WERI-Rb-1 (cell line): ENCODE measurements at regions not wholly inside any gene's neighbourhood (a gene's known extent, or its start where the extent isn't known, plus 50 kb on each side); places are given as distances from the start of the nearest gene placed in this dataset.

Source experiments
- DNase-seq: peaks from one replicate; pipeline ENCODE4 v3.0.0-alpha.2; 2020
- H3K27ac ChIP-seq: fragments of 250-450 bp; sonication (Bioruptor Pico); 2 replicates; pipeline ENCODE4 v1.5.1; 2020; ENCODE audit warnings: mild to moderate bottlenecking, moderate library complexity
- H3K27me3 ChIP-seq: fragments of 250-450 bp; sonication (Bioruptor Pico); 2 replicates; pipeline ENCODE4 v1.5.1; 2021; ENCODE audit warnings: mild to moderate bottlenecking, low read depth, moderate library complexity; ENCODE audit not compliant: insufficient read depth, severe bottlenecking
- H3K36me3 ChIP-seq: fragments of 250-450 bp; sonication (Bioruptor Pico); 2 replicates; pipeline ENCODE4 v1.5.1; 2020; ENCODE audit warnings: mild to moderate bottlenecking, moderate library complexity
- H3K4me3 ChIP-seq: 2 replicates; pipeline ENCODE4 v1.5.1; 2011; ENCODE audit warnings: low read depth, mild to moderate bottlenecking, control low read depth, low read length
- H3K9me3 ChIP-seq: fragments of 250-450 bp; sonication (Bioruptor Pico); 2 replicates; pipeline ENCODE4 v1.5.1; 2021; ENCODE audit warnings: mild to moderate bottlenecking, moderate library complexity; ENCODE audit not compliant: severe bottlenecking
- TF ChIP-seq, protein P1 (sequence below): IDR thresholded peaks from 2 replicates; pipeline ENCODE4 v1.5.1; 2011; ENCODE audit warnings: low read depth, mild to moderate bottlenecking, control low read depth, inconsistent platforms, low read length

DNA sequence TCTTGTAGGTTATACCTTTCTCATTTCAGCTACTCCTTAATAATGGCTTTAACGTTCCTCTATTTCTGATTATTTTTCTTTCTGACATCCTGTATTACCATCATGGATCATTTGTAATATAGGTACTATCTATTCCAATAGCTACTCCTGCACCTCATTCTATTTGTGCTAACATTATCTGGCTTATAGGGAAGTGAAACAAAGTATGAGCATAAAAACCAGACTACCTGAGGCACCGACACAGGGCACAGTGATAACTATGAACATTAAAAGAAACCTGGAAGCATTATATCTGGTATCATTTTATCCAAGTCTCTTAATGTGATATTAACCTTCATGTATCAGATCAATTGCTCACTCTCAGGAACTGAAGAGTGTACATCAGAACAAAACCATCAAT is 407.3 kb downstream of the DMRT2 start:
- peaks cover 61% of the 10 kb centered on the region for H3K27me3 ChIP-seq
- no peak overlapping the region for H3K4me3 ChIP-seq
- no peaks in the 10 kb centered on the region for H3K36me3 ChIP-seq
- H3K9me3 ChIP-seq: no peaks in the 10 kb centered on the region
- no peak overlapping the region for H3K27ac ChIP-seq
- TF ChIP-seq, protein P1, sequence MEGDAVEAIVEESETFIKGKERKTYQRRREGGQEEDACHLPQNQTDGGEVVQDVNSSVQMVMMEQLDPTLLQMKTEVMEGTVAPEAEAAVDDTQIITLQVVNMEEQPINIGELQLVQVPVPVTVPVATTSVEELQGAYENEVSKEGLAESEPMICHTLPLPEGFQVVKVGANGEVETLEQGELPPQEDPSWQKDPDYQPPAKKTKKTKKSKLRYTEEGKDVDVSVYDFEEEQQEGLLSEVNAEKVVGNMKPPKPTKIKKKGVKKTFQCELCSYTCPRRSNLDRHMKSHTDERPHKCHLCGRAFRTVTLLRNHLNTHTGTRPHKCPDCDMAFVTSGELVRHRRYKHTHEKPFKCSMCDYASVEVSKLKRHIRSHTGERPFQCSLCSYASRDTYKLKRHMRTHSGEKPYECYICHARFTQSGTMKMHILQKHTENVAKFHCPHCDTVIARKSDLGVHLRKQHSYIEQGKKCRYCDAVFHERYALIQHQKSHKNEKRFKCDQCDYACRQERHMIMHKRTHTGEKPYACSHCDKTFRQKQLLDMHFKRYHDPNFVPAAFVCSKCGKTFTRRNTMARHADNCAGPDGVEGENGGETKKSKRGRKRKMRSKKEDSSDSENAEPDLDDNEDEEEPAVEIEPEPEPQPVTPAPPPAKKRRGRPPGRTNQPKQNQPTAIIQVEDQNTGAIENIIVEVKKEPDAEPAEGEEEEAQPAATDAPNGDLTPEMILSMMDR: no peak
- DNase-seq: no peak

DNA sequence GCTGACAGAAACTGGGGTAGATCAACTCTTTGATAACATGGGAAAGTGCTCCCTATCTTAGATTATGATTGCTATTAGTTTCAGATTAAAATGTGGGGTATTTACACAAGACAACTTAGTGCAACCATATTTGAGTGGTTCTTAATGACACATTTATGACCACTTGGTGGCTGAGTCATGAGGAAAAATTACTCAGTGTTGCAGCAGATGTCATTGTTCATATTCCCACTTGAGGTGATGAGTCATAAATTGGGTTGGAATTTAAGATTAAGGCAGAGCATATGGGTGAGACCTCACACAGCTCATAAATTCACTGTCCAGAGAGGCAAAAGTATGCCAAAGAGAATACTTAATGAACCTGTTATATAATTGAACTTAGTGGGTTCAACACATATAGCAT is 408.3 kb downstream of the DMRT2 start:
- Histone ChIP-seq H3K27me3 (peaks cover 61% of the 10 kb centered on the region), H3K4me3 (no peak overlapping the region), H3K9me3 (no peaks in the 10 kb centered on the region), H3K36me3 (no peaks in the 10 kb centered on the region), H3K27ac (no peak overlapping the region)
- TF ChIP-seq, protein P1: no peak
- DNase-seq: no peak

DNA sequence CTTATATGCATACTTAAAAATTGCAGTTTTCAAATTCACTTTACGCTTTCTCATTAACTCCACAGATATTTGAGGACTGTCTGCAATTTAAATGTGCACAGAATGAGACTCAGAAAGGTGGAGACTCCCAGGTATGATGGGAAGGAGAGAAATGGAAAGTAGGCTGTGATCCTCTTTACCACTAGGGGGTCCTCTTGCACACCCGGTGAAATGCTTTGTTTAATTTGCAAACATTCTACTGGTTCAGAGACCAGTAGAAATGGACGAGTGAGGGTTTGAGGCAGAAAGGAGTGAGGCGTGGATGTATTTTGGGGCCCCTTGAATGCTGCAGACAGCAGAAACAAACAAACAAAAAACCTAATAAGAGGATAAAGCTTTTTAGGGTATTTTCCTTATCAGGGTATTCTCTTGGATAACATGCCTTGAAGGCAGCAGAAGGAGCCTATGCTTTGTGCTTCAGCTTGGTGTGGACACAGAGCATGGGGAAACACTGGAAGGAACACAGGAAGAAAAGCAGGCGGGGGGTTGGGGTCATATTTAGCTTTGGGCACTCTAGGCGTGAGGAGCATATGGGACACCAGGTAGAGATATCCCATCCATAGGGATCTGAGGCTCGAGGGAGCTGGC is 410.1 kb downstream of the DMRT2 start:
- no peaks in the 10 kb centered on the region for H3K36me3 ChIP-seq
- no peak overlapping the region for H3K27ac ChIP-seq
- H3K27me3 ChIP-seq: peaks cover 51% of the 10 kb centered on the region
- no peaks in the 10 kb centered on the region for H3K9me3 ChIP-seq
- TF ChIP-seq, protein P1: peak; percentile 78
- H3K4me3 ChIP-seq: no peak overlapping the region
- peak; percentile 7 for DNase-seq

DNA sequence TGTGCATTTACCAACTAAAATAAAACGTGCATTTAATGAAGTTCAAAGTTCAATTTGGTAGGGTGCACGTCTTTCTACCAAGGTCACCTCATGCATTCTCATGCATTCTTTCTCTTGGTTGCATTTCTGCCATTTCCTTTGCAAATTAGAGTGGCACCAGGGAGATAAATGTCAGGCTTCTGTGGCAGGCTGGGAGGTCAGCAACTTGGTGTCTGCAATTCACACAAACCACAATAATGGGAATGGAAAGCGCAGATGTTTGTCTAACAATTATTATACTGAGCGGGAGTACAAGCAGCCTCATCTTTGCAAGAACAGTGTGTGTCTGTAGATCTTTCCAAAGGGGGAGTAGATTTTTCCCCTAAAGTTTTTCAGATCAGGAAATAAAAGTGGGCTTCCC is 411.7 kb downstream of the DMRT2 start:
- H3K27me3 ChIP-seq: peaks cover 45% of the 10 kb centered on the region
- H3K9me3 ChIP-seq: no peaks in the 10 kb centered on the region
- H3K27ac ChIP-seq: no peak overlapping the region
- TF ChIP-seq, protein P1: no peak
- H3K36me3 ChIP-seq: no peaks in the 10 kb centered on the region
- no peak for DNase-seq
- H3K4me3 ChIP-seq: no peak overlapping the region

DNA sequence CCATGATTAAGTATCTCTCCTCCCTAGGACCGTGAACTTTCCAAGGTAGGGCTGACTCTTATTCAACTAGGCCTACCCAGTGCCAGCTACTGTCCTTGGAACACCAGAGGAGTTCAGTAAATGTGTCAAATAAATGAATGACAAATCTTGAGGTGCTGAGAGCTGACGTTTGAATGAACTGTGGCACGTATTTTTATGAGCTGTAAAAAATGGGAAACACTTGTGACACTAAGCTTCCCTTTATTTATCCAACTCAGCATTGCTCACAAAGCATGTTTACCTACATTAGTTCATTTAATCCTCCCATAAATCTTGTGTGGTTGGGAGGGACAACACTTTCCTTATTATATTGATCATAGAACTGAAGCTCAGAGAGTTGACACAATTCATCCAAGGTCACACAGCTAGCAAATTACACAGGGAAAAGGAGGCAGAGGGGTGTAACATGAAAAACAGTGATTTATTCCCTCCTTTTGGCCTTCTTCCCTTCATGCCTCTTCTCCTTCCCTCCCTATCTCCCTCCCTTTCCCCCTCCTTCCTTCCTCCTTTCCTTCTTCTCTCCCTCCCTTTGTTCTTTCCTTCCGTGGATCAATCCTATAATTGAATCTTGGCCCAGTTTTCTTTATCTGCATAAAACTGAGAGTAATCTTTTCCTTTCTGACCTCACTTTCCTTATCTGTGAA is 412.6 kb downstream of the DMRT2 start:
- Histone ChIP-seq H3K27me3 (peaks cover 38% of the 10 kb centered on the region), H3K36me3 (no peaks in the 10 kb centered on the region), H3K27ac (no peak overlapping the region), H3K9me3 (no peaks in the 10 kb centered on the region), H3K4me3 (no peak overlapping the region)
- DNase-seq: no peak
- TF ChIP-seq, protein P1: no peak
